ENCODE measurements at regions not wholly inside any gene's neighbourhood (a gene's known extent, or its start where the extent isn't known, plus 50 kb on each side); places are given as distances from the start of the nearest gene placed in this dataset.

GRCh38 chr5:62097361-62097760 lies 208.6 kb upstream of the KIF2A start:
- TF ChIP-seq EZH2 (IDR thresholded peaks at IDR 0.05; ENCODE audit: low read depth) (no peak), CTCF (conservative IDR thresholded peaks at IDR 0.05) (no peak)
